ENCODE measurements at regions not wholly inside any gene's neighbourhood (a gene's known extent, or its start where the extent isn't known, plus 50 kb on each side); places are given as distances from the start of the nearest gene placed in this dataset.

- TF ChIP-seq CTCF (IDR thresholded peaks at IDR 0.05) (no peak), REST (IDR thresholded peaks at IDR 0.05; ENCODE audit: insufficient read depth in 1 of 2, low read depth in 2 of 2, low read length in 1 of 2) (no peak)
Measured at GRCh38 chr1:199202331-199202730, 563.5 kb downstream of the PTPRC start.
